Skeletal muscle cell (primary cell): ENCODE measurements at regions not wholly inside any gene's neighbourhood (a gene's known extent, or its start where the extent isn't known, plus 50 kb on each side); places are given as distances from the start of the nearest gene placed in this dataset.

Experiments
- DNase-seq: peaks from one replicate; pipeline ENCODE4 v3.0.0-alpha.2; 2010; ENCODE audit warnings: low read depth
- H3K4me3 ChIP-seq: 2 replicates; pipeline ENCODE4 v1.5.1; 2011; ENCODE audit warnings: low read depth, mild to moderate bottlenecking, control low read depth, low read length, moderate library complexity

GRCh38 chr4:36767596-36767995 is 476.9 kb upstream of the NWD2 start:
- no peak overlapping the region for H3K4me3 ChIP-seq
- no peak for DNase-seq

GRCh38 chr4:36771411-36772153 is 473.0 kb upstream of the NWD2 start:
- no peak for DNase-seq
- no peak overlapping the region for H3K4me3 ChIP-seq

- DNase-seq, result no peak
- no peak overlapping the region for H3K4me3 ChIP-seq
Measured at GRCh38 chr4:36772154-36772516, 472.4 kb upstream of the NWD2 start.

GRCh38 chr4:36773467-36773866 is 471.1 kb upstream of the NWD2 start:
- no peak overlapping the region for H3K4me3 ChIP-seq
- DNase-seq, result no peak

GRCh38 chr4:36775544-36775943 is 469.0 kb upstream of the NWD2 start:
- H3K4me3 ChIP-seq, result no peak overlapping the region
- DNase-seq, result no peak

- no peak overlapping the region for H3K4me3 ChIP-seq
- DNase-seq, result no peak
Measured at GRCh38 chr4:36779601-36780000, 464.9 kb upstream of the NWD2 start.

- DNase-seq, result no peak
Measured at GRCh38 chr4:36785973-36786372, 458.6 kb upstream of the NWD2 start.

GRCh38 chr4:36786519-36786918 is 458.0 kb upstream of the NWD2 start:
- peak; percentile 6 for DNase-seq
- no peak overlapping the region for H3K4me3 ChIP-seq

More at GRCh38 chr4:36785973-36786372, 458.6 kb upstream of the NWD2 start:
- no peak overlapping the region for H3K4me3 ChIP-seq

GRCh38 chr4:36794716-36795115 is 449.8 kb upstream of the NWD2 start:
- no peak overlapping the region for H3K4me3 ChIP-seq
- DNase-seq, result no peak

GRCh38 chr4:36812149-36812548 is 432.4 kb upstream of the NWD2 start:
- DNase-seq, result no peak
- no peak overlapping the region for H3K4me3 ChIP-seq

GRCh38 chr4:36815536-36815935 is 429.0 kb upstream of the NWD2 start:
- no peak overlapping the region for H3K4me3 ChIP-seq
- DNase-seq, result no peak

GRCh38 chr4:36823199-36823967 is 421.2 kb upstream of the NWD2 start:
- no peak overlapping the region for H3K4me3 ChIP-seq
- peak; percentile 12 for DNase-seq

- no peak for DNase-seq
- H3K4me3 ChIP-seq, result no peak overlapping the region
Measured at GRCh38 chr4:36824682-36825081, 419.9 kb upstream of the NWD2 start.

GRCh38 chr4:36835246-36835645 is 409.3 kb upstream of the NWD2 start:
- no peak overlapping the region for H3K4me3 ChIP-seq
- DNase-seq, result no peak

- DNase-seq, result peak; percentile 12
- no peak overlapping the region for H3K4me3 ChIP-seq
Measured at GRCh38 chr4:36841583-36842326, 402.8 kb upstream of the NWD2 start.

GRCh38 chr4:36844448-36844847 is 400.1 kb upstream of the NWD2 start:
- no peak overlapping the region for H3K4me3 ChIP-seq
- DNase-seq, result no peak

- H3K4me3 ChIP-seq, result no peak overlapping the region
- no peak for DNase-seq
Measured at GRCh38 chr4:36852856-36853255, 391.7 kb upstream of the NWD2 start.

- no peak overlapping the region for H3K4me3 ChIP-seq
- DNase-seq, result no peak
Measured at GRCh38 chr4:36854554-36854953, 390.0 kb upstream of the NWD2 start.

- H3K4me3 ChIP-seq, result no peak overlapping the region
Measured at GRCh38 chr4:36863601-36864000, 380.9 kb upstream of the NWD2 start.

GRCh38 chr4:36870121-36870520 is 374.4 kb upstream of the NWD2 start:
- no peak overlapping the region for H3K4me3 ChIP-seq
- DNase-seq, result no peak

More at GRCh38 chr4:36863601-36864000, 380.9 kb upstream of the NWD2 start:
- no peak for DNase-seq
